DND-41 (cell line): ENCODE measurements at regions not wholly inside any gene's neighbourhood (a gene's known extent, or its start where the extent isn't known, plus 50 kb on each side); places are given as distances from the start of the nearest gene placed in this dataset.

ENCODE experiments used
- ATAC-seq: fragments of 200-7000 bp; cut with Tn5 transposase; 3 replicates; pipeline ENCODE4 v1.9.1; 2021; ENCODE audit warnings: low read depth; ENCODE audit not compliant: insufficient read depth
- DNase-seq: peaks from one replicate; pipeline ENCODE4 v3.0.0-alpha.2; 2020
- H2AFZ ChIP-seq: 2 replicates; pipeline ENCODE4 v1.6.0; 2012; ENCODE audit warnings: low read depth, low read length
- H3K27ac ChIP-seq: 2 replicates; pipeline ENCODE4 v1.5.1; 2012; ENCODE audit warnings: low read length, inconsistent platforms
- H3K27me3 ChIP-seq: fragments of 200-600 bp; sonication (generic); 2 replicates; pipeline ENCODE4 v1.6.0; 2012; ENCODE audit warnings: low read length, mild to moderate bottlenecking, inconsistent platforms; ENCODE audit not compliant: insufficient read depth, poor library complexity
- H3K36me3 ChIP-seq: 2 replicates; pipeline ENCODE4 v1.5.1; 2012; ENCODE audit warnings: low read length, inconsistent platforms; ENCODE audit not compliant: insufficient read depth
- H3K4me1 ChIP-seq: 2 replicates; pipeline ENCODE4 v1.5.1; 2012; ENCODE audit warnings: mild to moderate bottlenecking, low read length; ENCODE audit not compliant: insufficient read depth
- H3K4me2 ChIP-seq: 2 replicates; pipeline ENCODE4 v1.6.0; 2012; ENCODE audit warnings: mild to moderate bottlenecking, moderate library complexity, low read length, inconsistent platforms; ENCODE audit not compliant: insufficient read depth
- H3K4me3 ChIP-seq, 2 experiments: fragments of 200-600 bp in 1 of 2; shearing (Covaris generic) in 1 of 2; 2 replicates each; pipeline ENCODE4 v1.5.1; 2012 to 2016; ENCODE audit warnings: inconsistent platforms in 2 of 2, low read length in 2 of 2, mild to moderate bottlenecking in 2 of 2, low read depth in 1 of 2, moderate library complexity in 1 of 2
- H3K79me2 ChIP-seq: 2 replicates; pipeline ENCODE4 v1.6.0; 2012; ENCODE audit warnings: low read length, inconsistent platforms; ENCODE audit not compliant: insufficient read depth
- H3K9ac ChIP-seq: 2 replicates; pipeline ENCODE4 v1.6.0; 2012; ENCODE audit warnings: low read depth, mild to moderate bottlenecking, inconsistent platforms, low read length, moderate library complexity
- H3K9me3 ChIP-seq: 2 replicates; pipeline ENCODE4 v1.5.1; 2012; ENCODE audit warnings: low read length, moderate library complexity, mild to moderate bottlenecking, inconsistent platforms; ENCODE audit not compliant: insufficient read depth, severe bottlenecking
- H4K20me1 ChIP-seq: 2 replicates; pipeline ENCODE4 v1.6.0; 2012; ENCODE audit warnings: low read length; ENCODE audit not compliant: insufficient read depth
- EZH2 ChIP-seq: IDR thresholded peaks from 3 replicates; pipeline ENCODE4 v1.6.1; 2012; ENCODE audit warnings: borderline replicate concordance, low read depth, mild to moderate bottlenecking, moderate library complexity, low read length, inconsistent platforms; ENCODE audit not compliant: severe bottlenecking
- TF ChIP-seq, protein P1 (sequence below): IDR thresholded peaks from 2 replicates; pipeline ENCODE4 v1.5.1; 2012; ENCODE audit warnings: borderline replicate concordance, low read length, moderate library complexity, mild to moderate bottlenecking; ENCODE audit not compliant: poor library complexity, severe bottlenecking; ENCODE audit errors: extremely low read depth

DNA sequence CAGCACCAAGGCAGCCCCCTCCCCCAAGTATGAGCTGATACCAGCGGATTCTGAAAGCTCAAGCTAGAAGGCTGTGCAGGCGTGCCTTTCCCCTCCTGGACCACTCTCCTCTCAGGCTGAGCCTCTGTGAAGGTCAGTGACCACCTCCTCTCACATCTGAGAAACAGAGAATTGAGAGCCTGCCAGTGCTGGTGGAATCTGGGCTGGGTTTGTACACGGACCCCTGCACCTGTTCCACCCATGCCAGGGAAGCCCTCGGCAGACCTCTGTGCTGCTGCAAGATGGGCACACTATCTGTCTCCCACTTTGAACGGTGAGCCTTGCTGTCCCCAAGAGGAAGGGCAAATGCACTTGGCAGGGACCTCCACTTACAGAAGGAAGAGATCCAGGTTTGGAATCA, 54.7 kb upstream of the SDK2 start:
- Histone ChIP-seq H3K4me1 (no peaks in the 10 kb centered on the region), H2AFZ (no peak overlapping the region), H3K27ac (no peak overlapping the region), H4K20me1 (no peaks in the 10 kb centered on the region), H3K27me3 (no peaks in the 10 kb centered on the region), H3K4me3 (no peak overlapping the region), H3K9ac (no peak overlapping the region), H3K79me2 (no peaks in the 10 kb centered on the region), H3K36me3 (no peaks in the 10 kb centered on the region), H3K4me2 (no peak overlapping the region), H3K9me3 (no peaks in the 10 kb centered on the region)
- ATAC-seq: no peak
- TF ChIP-seq, protein P1, sequence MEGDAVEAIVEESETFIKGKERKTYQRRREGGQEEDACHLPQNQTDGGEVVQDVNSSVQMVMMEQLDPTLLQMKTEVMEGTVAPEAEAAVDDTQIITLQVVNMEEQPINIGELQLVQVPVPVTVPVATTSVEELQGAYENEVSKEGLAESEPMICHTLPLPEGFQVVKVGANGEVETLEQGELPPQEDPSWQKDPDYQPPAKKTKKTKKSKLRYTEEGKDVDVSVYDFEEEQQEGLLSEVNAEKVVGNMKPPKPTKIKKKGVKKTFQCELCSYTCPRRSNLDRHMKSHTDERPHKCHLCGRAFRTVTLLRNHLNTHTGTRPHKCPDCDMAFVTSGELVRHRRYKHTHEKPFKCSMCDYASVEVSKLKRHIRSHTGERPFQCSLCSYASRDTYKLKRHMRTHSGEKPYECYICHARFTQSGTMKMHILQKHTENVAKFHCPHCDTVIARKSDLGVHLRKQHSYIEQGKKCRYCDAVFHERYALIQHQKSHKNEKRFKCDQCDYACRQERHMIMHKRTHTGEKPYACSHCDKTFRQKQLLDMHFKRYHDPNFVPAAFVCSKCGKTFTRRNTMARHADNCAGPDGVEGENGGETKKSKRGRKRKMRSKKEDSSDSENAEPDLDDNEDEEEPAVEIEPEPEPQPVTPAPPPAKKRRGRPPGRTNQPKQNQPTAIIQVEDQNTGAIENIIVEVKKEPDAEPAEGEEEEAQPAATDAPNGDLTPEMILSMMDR: no peak
- TF ChIP-seq EZH2: no peak
- DNase-seq: no peak

DNA sequence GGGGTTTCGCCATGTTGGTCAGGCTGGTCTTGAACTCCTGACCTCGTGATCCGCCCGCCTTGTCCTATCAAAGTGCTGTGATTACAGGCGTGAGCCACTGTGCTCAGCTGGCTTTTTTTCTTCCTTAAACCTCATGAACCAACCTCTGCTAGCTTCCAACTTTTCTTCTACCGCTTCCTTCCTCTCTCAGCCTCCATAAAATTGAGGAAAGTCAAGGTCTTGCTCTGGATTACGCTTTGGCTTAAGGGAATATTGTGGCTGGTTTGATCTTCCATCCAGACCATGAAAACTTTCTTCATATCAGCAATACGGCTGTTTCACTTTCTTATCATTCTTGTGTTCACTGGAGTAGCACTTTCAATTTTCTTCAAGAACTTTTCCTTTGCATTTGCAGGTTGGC, 57.5 kb upstream of the SDK2 start:
- Histone ChIP-seq H2AFZ (no peak overlapping the region), H3K9ac (no peak overlapping the region), H3K27me3 (no peaks in the 10 kb centered on the region), H3K4me3 (no peak overlapping the region), H3K79me2 (no peaks in the 10 kb centered on the region), H3K4me1 (peaks cover 4% of the 10 kb centered on the region; the same call in 1 of the 2 replicates), H3K4me2 (no peak overlapping the region), H3K36me3 (no peaks in the 10 kb centered on the region), H4K20me1 (no peaks in the 10 kb centered on the region), H3K27ac (no peak overlapping the region), H3K9me3 (no peaks in the 10 kb centered on the region)
- TF ChIP-seq, protein P1: no peak
- no peak for TF ChIP-seq EZH2
- DNase-seq (no peak), ATAC-seq (no peak)

DNA sequence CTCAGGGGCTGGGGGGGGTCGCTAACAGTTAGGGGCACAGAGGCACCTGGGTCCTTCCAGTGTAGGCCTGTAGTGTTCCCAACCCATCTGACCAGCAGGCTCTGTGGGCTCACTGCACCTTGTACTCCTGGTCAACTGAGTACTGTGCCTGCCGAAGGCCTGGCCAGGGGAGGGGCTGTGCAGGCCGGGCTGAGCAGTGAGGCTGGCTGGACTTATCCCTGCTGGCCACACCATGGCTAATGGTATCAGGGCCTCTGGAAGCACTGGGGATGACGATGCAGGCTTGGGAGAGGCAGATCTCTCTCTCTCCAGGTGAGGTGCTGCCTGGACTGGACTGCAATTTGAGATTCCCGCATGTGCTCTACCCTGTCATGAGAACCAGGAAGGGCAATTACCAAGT, 58.9 kb upstream of the SDK2 start:
- Histone ChIP-seq H3K9me3 (no peaks in the 10 kb centered on the region), H3K9ac (no peak overlapping the region), H3K36me3 (no peaks in the 10 kb centered on the region), H3K4me2 (no peak overlapping the region), H3K27ac (no peak overlapping the region), H3K4me3 (no peak overlapping the region), H3K27me3 (no peaks in the 10 kb centered on the region), H4K20me1 (no peaks in the 10 kb centered on the region), H3K4me1 (peaks cover 4% of the 10 kb centered on the region; the same call in 1 of the 2 replicates), H2AFZ (no peak overlapping the region), H3K79me2 (no peaks in the 10 kb centered on the region)
- DNase-seq (no peak), ATAC-seq (no peak)
- TF ChIP-seq EZH2: no peak
- TF ChIP-seq, protein P1: no peak

DNA sequence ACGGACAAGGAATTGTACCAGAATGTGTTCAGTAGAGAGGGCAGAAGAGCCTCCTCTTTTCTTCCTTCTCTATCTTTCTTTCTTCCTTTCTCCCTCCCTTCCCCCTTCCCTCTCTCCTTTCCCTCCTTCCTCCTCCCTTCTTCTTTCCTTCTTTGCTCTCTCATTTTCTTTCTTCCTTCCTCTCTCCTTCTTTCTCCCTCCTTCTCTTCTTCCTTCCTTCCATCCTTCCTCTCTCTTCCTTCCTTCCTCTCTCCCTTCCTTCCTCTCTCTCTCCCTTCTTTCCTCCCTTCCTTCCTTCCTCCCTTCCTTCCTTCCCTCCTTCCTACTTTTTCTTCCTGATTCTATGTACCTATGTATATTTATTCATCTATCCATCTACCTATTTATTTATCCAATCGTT, 59.7 kb upstream of the SDK2 start:
- Histone ChIP-seq H3K27ac (no peak overlapping the region), H3K9ac (no peak overlapping the region), H3K79me2 (no peaks in the 10 kb centered on the region), H3K4me1 (peaks cover 4% of the 10 kb centered on the region; the same call in 1 of the 2 replicates), H3K27me3 (no peaks in the 10 kb centered on the region), H4K20me1 (no peaks in the 10 kb centered on the region), H3K4me3 (no peak overlapping the region), H3K4me2 (no peak overlapping the region), H3K36me3 (no peaks in the 10 kb centered on the region), H3K9me3 (no peaks in the 10 kb centered on the region), H2AFZ (no peak overlapping the region)
- no peak for TF ChIP-seq EZH2
- TF ChIP-seq, protein P1: no peak
- no peak for ATAC-seq
- DNase-seq: no peak
